ENCODE measurements at regions not wholly inside any gene's neighbourhood (a gene's known extent, or its start where the extent isn't known, plus 50 kb on each side); places are given as distances from the start of the nearest gene placed in this dataset.

DNA sequence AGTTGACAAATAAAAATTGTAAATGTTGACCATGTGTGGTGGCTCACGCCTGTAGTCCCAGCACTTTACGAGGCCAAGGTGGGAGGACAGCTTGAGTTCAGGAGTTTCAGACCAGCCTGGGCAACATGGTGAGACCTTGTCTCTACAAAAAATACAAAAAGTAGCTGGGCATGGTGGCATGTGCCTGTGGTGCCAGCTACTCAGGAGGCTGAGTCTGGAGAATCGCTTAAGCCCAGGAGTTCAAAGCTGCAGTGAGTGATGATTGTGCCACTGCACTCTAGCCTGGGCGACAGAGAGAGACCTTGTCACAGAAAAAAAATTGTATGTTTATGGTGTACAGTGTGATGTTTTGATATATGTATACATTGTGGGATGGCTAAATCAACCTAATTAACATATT is 119.6 kb downstream of the NPIPB5 start:
- Histone ChIP-seq H3K9me1 (ENCODE audit: control insufficient read depth, insufficient read depth, low read length) (no peaks in the 10 kb centered on the region), H4K20me1 (replicated peaks; ENCODE audit: control insufficient read depth, insufficient read depth, low read length) (no peaks in the 10 kb centered on the region), H3K4me2 (ENCODE audit: insufficient read depth, low read length) (no peak overlapping the region), H3K79me2 (ENCODE audit: control insufficient read depth, insufficient read depth, low read length) (no peaks in the 10 kb centered on the region), H3K4me3 (no peak overlapping the region), H3K9me3 (replicated peaks; ENCODE audit: control insufficient read depth, insufficient read depth, low read depth, low read length) (no peaks in the 10 kb centered on the region), H3K27ac (ENCODE audit: extremely low read depth, low read depth, low read length) (no peak overlapping the region), H3K4me1 (replicated peaks in 1 of 2; ENCODE audit: control insufficient read depth in 2 of 2, insufficient read depth in 2 of 2, low read length in 2 of 2) (no peaks in the 10 kb centered on the region), H2AFZ (ENCODE audit: low read depth, low read length) (no peak overlapping the region), H3K36me3 (ENCODE audit: control insufficient read depth, insufficient read depth, low read length) (no peaks in the 10 kb centered on the region), H3K27me3 (ENCODE audit: control insufficient read depth in 2 of 2, insufficient read depth in 2 of 2, low read length in 2 of 2) (peaks cover 2 to 15% of the 10 kb centered on the region in 2 experiments; a peak in 3 of 5 replicates), H3K9ac (ENCODE audit: insufficient read depth in 1 of 2, low read depth in 2 of 2, low read length in 2 of 2) (no peak overlapping the region)
- no peak for FAIRE-seq
- TF ChIP-seq SP1 (CRISPR knock-in tag; IDR thresholded peaks at IDR 0.05) (no peak), PRMT5 (CRISPR knock-in tag; IDR thresholded peaks at IDR 0.05) (no peak), ZNF239 (CRISPR knock-in tag; IDR thresholded peaks at IDR 0.05) (no peak), CTBP1 (IDR thresholded peaks at IDR 0.05; ENCODE audit: borderline replicate concordance) (no peak), NFXL1 (CRISPR knock-in tag; IDR thresholded peaks at IDR 0.05) (no peak), BACH1 (tag; IDR thresholded peaks at IDR 0.05) (no peak), ZNF785 (CRISPR knock-in tag; IDR thresholded peaks at IDR 0.05) (no peak), TCF7L2 (IDR thresholded peaks at IDR 0.05; ENCODE audit: low read depth, low read length) (no peak), SMARCB1 (IDR thresholded peaks at IDR 0.05; ENCODE audit: insufficient read length, low read depth) (no peak), ZNF696 (CRISPR knock-in tag; conservative IDR thresholded peaks at IDR 0.05) (no peak), ARID1B (IDR thresholded peaks at IDR 0.05) (no peak)
- TF ChIP-seq, protein P1, sequence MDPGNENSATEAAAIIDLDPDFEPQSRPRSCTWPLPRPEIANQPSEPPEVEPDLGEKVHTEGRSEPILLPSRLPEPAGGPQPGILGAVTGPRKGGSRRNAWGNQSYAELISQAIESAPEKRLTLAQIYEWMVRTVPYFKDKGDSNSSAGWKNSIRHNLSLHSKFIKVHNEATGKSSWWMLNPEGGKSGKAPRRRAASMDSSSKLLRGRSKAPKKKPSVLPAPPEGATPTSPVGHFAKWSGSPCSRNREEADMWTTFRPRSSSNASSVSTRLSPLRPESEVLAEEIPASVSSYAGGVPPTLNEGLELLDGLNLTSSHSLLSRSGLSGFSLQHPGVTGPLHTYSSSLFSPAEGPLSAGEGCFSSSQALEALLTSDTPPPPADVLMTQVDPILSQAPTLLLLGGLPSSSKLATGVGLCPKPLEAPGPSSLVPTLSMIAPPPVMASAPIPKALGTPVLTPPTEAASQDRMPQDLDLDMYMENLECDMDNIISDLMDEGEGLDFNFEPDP (CRISPR knock-in tag; IDR thresholded peaks at IDR 0.05): no peak
- TF ChIP-seq, protein P2, sequence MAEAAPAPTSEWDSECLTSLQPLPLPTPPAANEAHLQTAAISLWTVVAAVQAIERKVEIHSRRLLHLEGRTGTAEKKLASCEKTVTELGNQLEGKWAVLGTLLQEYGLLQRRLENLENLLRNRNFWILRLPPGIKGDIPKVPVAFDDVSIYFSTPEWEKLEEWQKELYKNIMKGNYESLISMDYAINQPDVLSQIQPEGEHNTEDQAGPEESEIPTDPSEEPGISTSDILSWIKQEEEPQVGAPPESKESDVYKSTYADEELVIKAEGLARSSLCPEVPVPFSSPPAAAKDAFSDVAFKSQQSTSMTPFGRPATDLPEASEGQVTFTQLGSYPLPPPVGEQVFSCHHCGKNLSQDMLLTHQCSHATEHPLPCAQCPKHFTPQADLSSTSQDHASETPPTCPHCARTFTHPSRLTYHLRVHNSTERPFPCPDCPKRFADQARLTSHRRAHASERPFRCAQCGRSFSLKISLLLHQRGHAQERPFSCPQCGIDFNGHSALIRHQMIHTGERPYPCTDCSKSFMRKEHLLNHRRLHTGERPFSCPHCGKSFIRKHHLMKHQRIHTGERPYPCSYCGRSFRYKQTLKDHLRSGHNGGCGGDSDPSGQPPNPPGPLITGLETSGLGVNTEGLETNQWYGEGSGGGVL (CRISPR knock-in tag; IDR thresholded peaks at IDR 0.05): no peak
- TF ChIP-seq, protein P3, sequence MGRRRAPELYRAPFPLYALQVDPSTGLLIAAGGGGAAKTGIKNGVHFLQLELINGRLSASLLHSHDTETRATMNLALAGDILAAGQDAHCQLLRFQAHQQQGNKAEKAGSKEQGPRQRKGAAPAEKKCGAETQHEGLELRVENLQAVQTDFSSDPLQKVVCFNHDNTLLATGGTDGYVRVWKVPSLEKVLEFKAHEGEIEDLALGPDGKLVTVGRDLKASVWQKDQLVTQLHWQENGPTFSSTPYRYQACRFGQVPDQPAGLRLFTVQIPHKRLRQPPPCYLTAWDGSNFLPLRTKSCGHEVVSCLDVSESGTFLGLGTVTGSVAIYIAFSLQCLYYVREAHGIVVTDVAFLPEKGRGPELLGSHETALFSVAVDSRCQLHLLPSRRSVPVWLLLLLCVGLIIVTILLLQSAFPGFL (CRISPR knock-in tag; IDR thresholded peaks at IDR 0.05): no peak
- BruUV-seq (replicated peaks): no TSS peak
- DNase-seq (ENCODE audit: extremely low read depth in 1 of 4, low spot score in 3 of 4): no peak
- ChIA-PET POLR2A (interaction anchor here (1.6 kb wide), 1 partner anchor 11 kb away, joined by 3 read pairs; no protein-coding TSS in a partner anchor), CTCF (ENCODE audit: low intra/inter-chr PET ratio) (no interaction called here)
- intact Hi-C loops (cut with micrococcal nuclease) (no loop called here), in situ Hi-C loops (cut with MboI) (no loop called here)
- 3% methylated on average over 4 of the region's 4 CpGs for WGBS (ENCODE audit: insufficient coverage, low coverage, missing lambda C conversion rate)
- no peak for ATAC-seq

Data from K562 (cell line).